ENCODE measurements at regions not wholly inside any gene's neighbourhood (a gene's known extent, or its start where the extent isn't known, plus 50 kb on each side); places are given as distances from the start of the nearest gene placed in this dataset.
A peak's percentile ranks its signal among the peaks of the same experiment; 100 is the strongest.

DNA sequence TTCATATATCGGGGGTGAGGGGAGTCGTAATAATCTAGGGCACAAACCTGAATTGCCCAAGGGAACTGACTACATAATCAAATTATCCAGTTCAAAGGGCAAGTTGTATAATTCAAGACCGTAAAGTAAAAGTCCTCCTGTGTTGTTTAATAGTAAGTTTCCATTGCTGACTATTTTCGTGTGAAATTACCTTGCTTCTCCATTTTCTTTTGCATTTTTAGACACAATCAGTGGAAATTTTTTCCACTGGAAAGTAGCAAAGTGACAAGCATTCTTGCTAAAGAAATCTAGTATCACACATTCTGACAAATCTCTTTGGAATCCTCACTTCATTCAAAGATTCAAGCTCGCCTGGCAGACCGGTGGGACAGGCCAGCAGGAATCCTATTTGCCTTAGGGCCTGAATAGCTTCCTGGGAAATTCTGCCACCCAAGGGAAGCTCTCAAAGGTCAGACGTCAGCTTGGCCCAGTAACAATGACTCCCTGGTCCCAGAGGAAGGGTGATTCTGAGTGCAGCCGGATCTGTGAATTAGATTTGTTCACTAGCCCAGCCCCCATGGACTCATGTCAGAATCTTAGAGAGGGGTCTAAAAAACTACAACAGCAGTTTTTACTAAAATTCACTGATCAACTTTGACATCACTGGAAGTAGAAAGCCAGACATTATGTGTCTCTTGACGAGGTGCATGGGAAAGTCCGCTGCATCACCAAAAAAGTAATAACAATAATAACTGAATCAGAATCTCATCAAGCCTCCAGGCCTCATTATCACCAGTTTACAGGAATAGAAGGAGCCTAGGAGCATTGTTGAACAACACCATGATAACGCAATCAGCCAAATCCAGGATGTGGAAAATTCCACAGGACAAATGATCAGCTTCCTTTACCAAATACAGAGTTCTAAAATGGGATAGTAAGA, 161.0 kb downstream of the SKIDA1 start:
- DNase-seq, result peak; percentile 12
- intact Hi-C loops (cut with DNase I; ENCODE audit: low total_unique reads) (no loop called here), in situ Hi-C loops (cut with MboI; ENCODE audit: low pct_ligation_motif_present in 1 of 4, low pct_unique_long_range_greater_than_20kb in 1 of 4, low sequenced_read_pairs in 3 of 4) (no loop called here)
- 48 to 51% methylated on average over 5 to 11 of the region's 11 CpGs for WGBS, 2 donors (ENCODE audit: low coverage in 1 of 2)
- Histone ChIP-seq H3K4me3 (no peak overlapping the region), H3K9me3 (no peaks in the 10 kb centered on the region), H3K27ac (peak overlapping the region; percentile 16 to 59 (median 42)), H3K36me3 (no peaks in the 10 kb centered on the region), H3K4me1 (peaks cover 0 to 25% (median 13%) of the 10 kb centered on the region in 4 donors), H3K27me3 (no peaks in the 10 kb centered on the region)
- TF ChIP-seq, protein P1, sequence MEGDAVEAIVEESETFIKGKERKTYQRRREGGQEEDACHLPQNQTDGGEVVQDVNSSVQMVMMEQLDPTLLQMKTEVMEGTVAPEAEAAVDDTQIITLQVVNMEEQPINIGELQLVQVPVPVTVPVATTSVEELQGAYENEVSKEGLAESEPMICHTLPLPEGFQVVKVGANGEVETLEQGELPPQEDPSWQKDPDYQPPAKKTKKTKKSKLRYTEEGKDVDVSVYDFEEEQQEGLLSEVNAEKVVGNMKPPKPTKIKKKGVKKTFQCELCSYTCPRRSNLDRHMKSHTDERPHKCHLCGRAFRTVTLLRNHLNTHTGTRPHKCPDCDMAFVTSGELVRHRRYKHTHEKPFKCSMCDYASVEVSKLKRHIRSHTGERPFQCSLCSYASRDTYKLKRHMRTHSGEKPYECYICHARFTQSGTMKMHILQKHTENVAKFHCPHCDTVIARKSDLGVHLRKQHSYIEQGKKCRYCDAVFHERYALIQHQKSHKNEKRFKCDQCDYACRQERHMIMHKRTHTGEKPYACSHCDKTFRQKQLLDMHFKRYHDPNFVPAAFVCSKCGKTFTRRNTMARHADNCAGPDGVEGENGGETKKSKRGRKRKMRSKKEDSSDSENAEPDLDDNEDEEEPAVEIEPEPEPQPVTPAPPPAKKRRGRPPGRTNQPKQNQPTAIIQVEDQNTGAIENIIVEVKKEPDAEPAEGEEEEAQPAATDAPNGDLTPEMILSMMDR (IDR thresholded peaks at IDR 0.05), result no peak
- TF ChIP-seq POLR2AphosphoS5 (IDR thresholded peaks at IDR 0.05) (no peak), POLR2A (IDR thresholded peaks at IDR 0.05) (no peak), EP300 (IDR thresholded peaks at IDR 0.05; ENCODE audit: low read depth) (no peak)

GRCh38 chr10:21363731-21364104, 161.8 kb downstream of the SKIDA1 start:
- Histone ChIP-seq H3K4me3 (no peak overlapping the region), H3K9me3 (no peaks in the 10 kb centered on the region), H3K27ac (peak overlapping the region in 2 of 4 donors; percentile 43 to 59), H3K4me1 (peaks cover 0 to 32% (median 17%) of the 10 kb centered on the region in 4 donors), H3K27me3 (no peaks in the 10 kb centered on the region), H3K36me3 (no peaks in the 10 kb centered on the region)
- intact Hi-C loops (cut with DNase I; ENCODE audit: low total_unique reads), result no loop called here
- TF ChIP-seq, protein P1 (IDR thresholded peaks at IDR 0.05), result no peak
- TF ChIP-seq EP300 (IDR thresholded peaks at IDR 0.05; ENCODE audit: low read depth) (no peak), POLR2A (IDR thresholded peaks at IDR 0.05) (no peak), POLR2AphosphoS5 (IDR thresholded peaks at IDR 0.05) (no peak)
- 83% methylated on average over 3 of the region's 3 CpGs for WGBS, 2 donors (ENCODE audit: low coverage in 1 of 2)
- in situ Hi-C loops (cut with MboI; ENCODE audit: low pct_ligation_motif_present in 1 of 4, low pct_unique_long_range_greater_than_20kb in 1 of 4, low sequenced_read_pairs in 3 of 4), result no loop called here
- no peak for DNase-seq

DNA sequence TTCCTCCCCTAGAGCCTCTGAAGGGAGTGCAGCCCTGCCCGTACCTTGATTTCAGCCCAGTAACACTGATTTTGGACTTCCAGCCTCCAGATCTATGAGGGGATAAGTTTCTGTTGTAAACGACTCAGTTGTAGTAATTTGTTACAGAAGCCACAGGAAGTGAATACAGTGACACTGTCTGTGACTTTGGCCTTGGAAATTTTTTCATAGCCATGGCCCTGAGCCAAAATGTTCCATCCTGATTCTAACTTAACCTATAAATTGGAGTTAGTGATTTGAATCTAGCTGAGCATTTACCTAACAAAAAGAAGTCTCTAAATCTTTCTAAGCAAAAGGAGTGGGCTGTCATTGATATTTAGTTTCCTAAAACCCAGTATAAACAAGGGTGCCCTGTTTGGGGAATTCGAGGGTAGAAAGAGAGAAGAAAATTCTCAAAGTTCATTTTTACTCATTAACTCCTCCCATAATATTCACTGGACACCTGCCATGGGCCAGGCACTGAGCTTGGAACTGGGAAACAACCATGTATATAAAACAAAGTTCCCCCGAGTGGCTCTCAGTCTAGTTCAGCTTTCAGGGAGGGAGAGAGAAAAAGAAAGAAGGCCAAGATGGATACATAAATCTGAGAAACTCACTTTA, 162.3 kb downstream of the SKIDA1 start:
- Histone ChIP-seq H3K4me1 (peaks cover 0 to 34% (median 18%) of the 10 kb centered on the region in 4 donors), H3K27me3 (no peaks in the 10 kb centered on the region), H3K36me3 (no peaks in the 10 kb centered on the region), H3K9me3 (no peaks in the 10 kb centered on the region), H3K27ac (peak overlapping the region in 2 of 4 donors; percentile 43 to 59), H3K4me3 (no peak overlapping the region)
- DNase-seq, result no peak
- TF ChIP-seq EP300 (IDR thresholded peaks at IDR 0.05; ENCODE audit: low read depth) (no peak), POLR2A (IDR thresholded peaks at IDR 0.05) (no peak), POLR2AphosphoS5 (IDR thresholded peaks at IDR 0.05) (no peak)
- TF ChIP-seq, protein P1 (IDR thresholded peaks at IDR 0.05), result no peak
- intact Hi-C loops (cut with DNase I; ENCODE audit: low total_unique reads), result no loop called here
- 39 to 51% methylated on average over 2 to 4 of the region's 4 CpGs for WGBS, 2 donors (ENCODE audit: low coverage in 1 of 2)
- in situ Hi-C loops (cut with MboI; ENCODE audit: low pct_ligation_motif_present in 1 of 4, low pct_unique_long_range_greater_than_20kb in 1 of 4, low sequenced_read_pairs in 3 of 4), result no loop called here

- H3K27me3 ChIP-seq, result no peaks in the 10 kb centered on the region
- H3K4me3 ChIP-seq, result no peak overlapping the region
- H3K9me3 ChIP-seq, result no peaks in the 10 kb centered on the region
- no peak for TF ChIP-seq EP300 (IDR thresholded peaks at IDR 0.05; ENCODE audit: low read depth)
- TF ChIP-seq, protein P1 (IDR thresholded peaks at IDR 0.05), result no peak
- no peak for TF ChIP-seq POLR2AphosphoS5 (IDR thresholded peaks at IDR 0.05)
- no peak for TF ChIP-seq POLR2A (IDR thresholded peaks at IDR 0.05)
- intact Hi-C loops (cut with DNase I; ENCODE audit: low total_unique reads) (no loop called here), in situ Hi-C loops (cut with MboI; ENCODE audit: low pct_ligation_motif_present in 1 of 4, low pct_unique_long_range_greater_than_20kb in 1 of 4, low sequenced_read_pairs in 3 of 4) (no loop called here)
- H3K4me1 ChIP-seq, result peaks cover 0 to 25% (median 13%) of the 10 kb centered on the region in 4 donors
- no peaks in the 10 kb centered on the region for H3K36me3 ChIP-seq
- no peak overlapping the region for H3K27ac ChIP-seq
- no peak for DNase-seq
- 24 to 27% methylated on average over 2 of the region's 2 CpGs for WGBS, 2 donors (ENCODE audit: low coverage in 1 of 2)
Measured at GRCh38 chr10:21359202-21359601, 166.3 kb downstream of the SKIDA1 start.
